Osteocyte (in vitro differentiated cells): ENCODE measurements at regions not wholly inside any gene's neighbourhood (a gene's known extent, or its start where the extent isn't known, plus 50 kb on each side); places are given as distances from the start of the nearest gene placed in this dataset.

Experiments used
- DNase-seq: peaks from one replicate; pipeline ENCODE4 v3.0.0; 2021; ENCODE audit warnings: mixed read lengths; ENCODE audit not compliant: unreplicated experiment; ENCODE audit errors: extremely low spot score
- H3K27ac Mint-ChIP-seq: one replicate; pipeline ENCODE4 v1.8.0; 2021; ENCODE audit warnings: mild to moderate bottlenecking, mixed read lengths; ENCODE audit not compliant: unreplicated experiment
- H3K27me3 Mint-ChIP-seq: one replicate; pipeline ENCODE4 v1.8.0; 2021; ENCODE audit warnings: mixed read lengths; ENCODE audit not compliant: unreplicated experiment
- H3K36me3 Mint-ChIP-seq: one replicate; pipeline ENCODE4 v1.8.0; 2021; ENCODE audit warnings: mixed read lengths; ENCODE audit not compliant: unreplicated experiment
- H3K4me1 Mint-ChIP-seq: one replicate; pipeline ENCODE4 v1.8.0; 2021; ENCODE audit warnings: mixed read lengths; ENCODE audit not compliant: unreplicated experiment
- H3K4me3 Mint-ChIP-seq: one replicate; pipeline ENCODE4 v1.8.0; 2021; ENCODE audit warnings: mild to moderate bottlenecking, moderate library complexity, mixed read lengths; ENCODE audit not compliant: unreplicated experiment
- H3K9me3 Mint-ChIP-seq: one replicate; pipeline ENCODE4 v1.8.0; 2021; ENCODE audit warnings: mixed read lengths; ENCODE audit not compliant: unreplicated experiment
- TF ChIP-seq, protein P1 (sequence below): fragments of 200-600 bp; sonication (generic); IDR thresholded peaks from 2 replicates; pipeline ENCODE4 v1.5.0; 2021; ENCODE audit warnings: antibody characterized with exemption, mild to moderate bottlenecking, moderate library complexity

DNA sequence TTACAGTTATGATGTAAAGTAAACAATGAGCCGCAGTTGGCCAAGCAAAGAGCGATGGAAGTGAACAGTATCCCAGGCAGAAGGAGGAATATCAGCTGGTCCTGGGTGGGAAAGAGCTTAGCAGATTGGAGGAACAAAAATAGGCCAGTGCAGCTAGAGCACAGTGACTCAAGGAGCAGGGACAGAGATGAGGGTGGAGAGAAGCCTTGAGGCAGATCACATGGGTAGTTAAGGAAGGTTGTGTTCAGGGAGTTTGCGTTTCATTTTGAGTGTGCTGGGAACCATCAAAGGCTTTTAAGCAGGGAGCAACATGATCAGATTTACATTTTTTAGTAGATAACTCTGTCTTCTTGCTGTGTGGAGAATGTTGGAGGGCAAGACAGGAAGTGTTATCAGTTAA is 113.6 kb downstream of the OAT start:
- TF ChIP-seq, protein P1, sequence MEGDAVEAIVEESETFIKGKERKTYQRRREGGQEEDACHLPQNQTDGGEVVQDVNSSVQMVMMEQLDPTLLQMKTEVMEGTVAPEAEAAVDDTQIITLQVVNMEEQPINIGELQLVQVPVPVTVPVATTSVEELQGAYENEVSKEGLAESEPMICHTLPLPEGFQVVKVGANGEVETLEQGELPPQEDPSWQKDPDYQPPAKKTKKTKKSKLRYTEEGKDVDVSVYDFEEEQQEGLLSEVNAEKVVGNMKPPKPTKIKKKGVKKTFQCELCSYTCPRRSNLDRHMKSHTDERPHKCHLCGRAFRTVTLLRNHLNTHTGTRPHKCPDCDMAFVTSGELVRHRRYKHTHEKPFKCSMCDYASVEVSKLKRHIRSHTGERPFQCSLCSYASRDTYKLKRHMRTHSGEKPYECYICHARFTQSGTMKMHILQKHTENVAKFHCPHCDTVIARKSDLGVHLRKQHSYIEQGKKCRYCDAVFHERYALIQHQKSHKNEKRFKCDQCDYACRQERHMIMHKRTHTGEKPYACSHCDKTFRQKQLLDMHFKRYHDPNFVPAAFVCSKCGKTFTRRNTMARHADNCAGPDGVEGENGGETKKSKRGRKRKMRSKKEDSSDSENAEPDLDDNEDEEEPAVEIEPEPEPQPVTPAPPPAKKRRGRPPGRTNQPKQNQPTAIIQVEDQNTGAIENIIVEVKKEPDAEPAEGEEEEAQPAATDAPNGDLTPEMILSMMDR, result no peak
- no peak overlapping the region for H3K27ac Mint-ChIP-seq
- peaks cover 10% of the 10 kb centered on the region for H3K27me3 Mint-ChIP-seq
- DNase-seq, result no peak
- H3K9me3 Mint-ChIP-seq, result peaks cover 20% of the 10 kb centered on the region
- no peak overlapping the region for H3K4me3 Mint-ChIP-seq
- H3K36me3 Mint-ChIP-seq, result peaks cover 11% of the 10 kb centered on the region
- H3K4me1 Mint-ChIP-seq, result peaks cover 6% of the 10 kb centered on the region

DNA sequence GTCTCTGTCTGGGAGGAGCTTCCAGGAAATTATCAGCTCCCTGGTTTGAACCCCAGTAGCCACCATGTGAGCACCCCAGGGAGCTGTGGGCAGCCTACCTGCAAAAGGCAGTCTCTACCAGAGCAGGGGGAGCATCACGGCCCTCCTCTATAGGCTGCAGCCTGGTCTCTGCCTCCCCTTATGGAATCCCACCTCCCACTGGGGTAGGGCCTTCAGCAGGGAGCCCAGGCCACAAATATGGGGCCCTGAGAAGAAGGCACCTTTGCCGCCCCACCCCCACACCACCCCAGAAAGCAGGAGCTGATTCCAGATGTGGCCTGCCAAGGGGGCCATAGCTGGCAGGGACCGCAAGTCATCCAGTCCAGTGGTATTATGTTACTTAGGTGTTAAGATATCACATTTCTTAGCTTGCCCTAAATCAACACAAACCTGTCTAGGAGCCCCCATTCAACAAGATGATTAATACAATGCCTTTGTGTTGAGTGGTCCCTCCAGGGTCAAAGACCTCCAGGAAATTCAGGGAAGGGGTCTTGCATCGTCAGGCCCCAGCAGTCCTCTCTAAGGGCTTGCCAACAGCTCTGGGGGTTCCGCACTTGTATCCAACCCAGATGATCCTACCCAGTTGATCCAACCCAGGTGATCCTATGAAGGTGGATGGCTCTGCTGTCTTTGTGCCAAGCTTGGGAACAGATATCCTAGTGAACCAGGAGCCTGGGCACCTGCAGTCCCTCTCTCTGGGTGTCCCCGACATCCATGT is 114.9 kb downstream of the OAT start:
- Mint-ChIP-seq H3K9me3 (peaks cover 11% of the 10 kb centered on the region), H3K4me3 (no peak overlapping the region), H3K27me3 (peaks cover 3% of the 10 kb centered on the region), H3K27ac (no peak overlapping the region), H3K4me1 (peaks cover 6% of the 10 kb centered on the region), H3K36me3 (peaks cover 7% of the 10 kb centered on the region)
- TF ChIP-seq, protein P1, result no peak
- no peak for DNase-seq

DNA sequence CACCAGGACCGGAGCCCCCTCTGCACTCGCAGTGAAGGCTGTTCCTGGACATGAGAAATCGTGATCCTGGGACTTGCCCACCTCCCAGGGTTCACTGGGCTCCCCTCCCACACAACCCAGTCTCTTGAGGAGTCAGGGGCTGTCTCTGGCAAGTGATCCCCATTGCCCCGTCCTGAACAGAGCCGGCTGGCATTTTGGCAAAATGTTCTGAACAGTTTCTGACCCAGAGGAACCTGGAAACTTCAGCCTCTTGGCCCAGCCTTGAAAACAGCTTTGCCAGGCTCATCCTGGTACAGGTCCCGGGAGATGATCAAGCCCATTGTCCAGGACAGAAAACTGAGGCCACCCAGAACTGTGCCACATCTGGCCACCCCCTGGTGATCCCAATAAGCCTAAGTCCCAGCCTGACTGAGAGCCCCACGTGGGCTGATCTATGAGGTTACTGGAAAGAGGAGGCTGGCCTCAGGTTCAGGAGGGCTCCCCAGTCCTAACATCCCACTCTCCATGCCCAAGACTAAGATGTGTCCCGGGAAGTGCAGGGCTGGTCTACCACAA is 115.7 kb downstream of the OAT start:
- DNase-seq, result no peak
- Mint-ChIP-seq H3K4me3 (no peak overlapping the region), H3K36me3 (peaks cover 7% of the 10 kb centered on the region), H3K4me1 (peaks cover 6% of the 10 kb centered on the region), H3K9me3 (peaks cover 11% of the 10 kb centered on the region), H3K27me3 (peaks cover 5% of the 10 kb centered on the region), H3K27ac (no peak overlapping the region)
- TF ChIP-seq, protein P1, result no peak

DNA sequence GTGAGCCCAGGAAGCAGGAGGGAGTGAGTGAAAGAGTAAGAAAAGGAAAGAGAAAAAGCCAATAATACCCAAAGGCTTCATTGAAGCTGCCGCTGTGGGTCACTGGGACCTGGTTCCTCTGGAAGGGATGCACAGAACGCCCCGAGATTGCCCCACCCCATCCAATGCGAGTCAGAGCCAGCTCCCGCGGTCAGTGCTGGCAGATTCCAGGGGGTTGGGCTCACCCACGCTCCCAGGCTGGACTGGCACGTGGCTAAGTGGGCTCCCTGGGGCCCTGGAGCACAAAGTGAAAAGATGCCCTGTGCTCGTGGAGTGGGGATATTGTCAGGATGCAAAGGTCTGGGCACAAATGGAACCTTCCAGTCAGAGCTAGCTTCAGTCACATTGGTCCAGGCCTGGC is 117.0 kb downstream of the OAT start:
- peaks cover 6% of the 10 kb centered on the region for H3K4me1 Mint-ChIP-seq

DNA sequence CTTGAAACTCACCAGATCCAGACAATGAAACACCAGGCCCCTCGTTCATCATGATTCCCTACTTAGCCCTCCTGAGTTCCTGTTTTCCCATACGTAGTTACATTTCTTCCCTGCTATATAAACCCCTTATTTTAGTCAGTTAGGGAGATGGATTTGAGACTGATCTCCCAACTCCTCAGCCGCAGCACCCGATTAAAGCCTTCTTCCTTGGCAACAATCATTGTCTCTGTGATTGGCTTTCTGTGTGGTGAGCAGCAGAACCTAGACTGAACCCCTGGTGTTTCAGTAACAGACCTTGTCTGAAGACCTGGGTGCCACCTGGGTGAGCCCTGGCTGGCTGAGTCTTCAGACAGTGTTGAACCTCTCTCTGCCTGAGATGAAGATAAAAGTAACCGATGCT is 118.0 kb downstream of the OAT start:
- DNase-seq, result no peak
- H3K27me3 Mint-ChIP-seq, result peaks cover 7% of the 10 kb centered on the region
- TF ChIP-seq, protein P1, result no peak
- peaks cover 7% of the 10 kb centered on the region for H3K36me3 Mint-ChIP-seq
- H3K4me3 Mint-ChIP-seq, result no peak overlapping the region
- peaks cover 15% of the 10 kb centered on the region for H3K9me3 Mint-ChIP-seq
- no peak overlapping the region for H3K27ac Mint-ChIP-seq
- peaks cover 8% of the 10 kb centered on the region for H3K4me1 Mint-ChIP-seq

More for the DNA sequence above, 117.0 kb downstream of the OAT start:
- no peak for DNase-seq
- TF ChIP-seq, protein P1, result no peak
- Mint-ChIP-seq H3K27ac (no peak overlapping the region), H3K9me3 (peaks cover 15% of the 10 kb centered on the region), H3K27me3 (peaks cover 7% of the 10 kb centered on the region), H3K4me3 (no peak overlapping the region), H3K36me3 (peaks cover 7% of the 10 kb centered on the region)
